SH-SY5Y (cell line): ENCODE measurements at regions not wholly inside any gene's neighbourhood (a gene's known extent, or its start where the extent isn't known, plus 50 kb on each side); places are given as distances from the start of the nearest gene placed in this dataset.
A peak's percentile ranks its signal among the peaks of the same experiment; 100 is the strongest.

ENCODE experiments used
- GATA2 ChIP-seq: IDR thresholded peaks from 2 replicates; pipeline ENCODE4 v1.6.1; 2011; ENCODE audit warnings: mild to moderate bottlenecking, low read depth, low read length
- GATA3 ChIP-seq: IDR thresholded peaks from 2 replicates; pipeline ENCODE4 v1.6.1; 2011; ENCODE audit warnings: low read depth, mild to moderate bottlenecking, low read length, moderate library complexity

DNA sequence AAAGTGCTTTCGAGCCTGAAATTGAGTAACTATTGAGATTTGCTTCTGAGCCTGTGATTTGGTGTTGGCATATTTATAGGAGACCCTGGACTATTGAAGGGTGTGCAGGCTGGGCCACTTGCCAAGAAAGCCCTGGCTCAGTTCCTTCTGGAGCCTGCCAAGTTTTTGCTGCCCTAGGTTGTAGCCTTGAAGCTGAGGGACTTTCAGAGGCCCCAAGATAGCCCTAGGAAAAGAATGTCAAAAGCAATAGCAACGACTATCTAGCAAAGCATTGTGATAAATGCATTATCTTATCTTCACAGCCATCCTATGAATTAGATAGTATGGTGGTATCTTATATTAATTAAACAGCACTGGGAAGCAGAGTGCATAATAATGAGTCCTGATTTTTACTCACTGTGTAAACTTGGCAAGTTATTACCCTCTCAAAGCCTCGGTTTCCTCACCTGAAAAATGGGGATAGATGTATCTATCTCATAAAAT is 473.7 kb upstream of the PODXL start:
- TF ChIP-seq GATA2 = peak; percentile 52; the same call in 1 of the 2 replicates
- TF ChIP-seq GATA3 = peak; percentile 39; the same call in 1 of the 2 replicates
